Ascending aorta (tissue), 2 donors: ENCODE measurements at regions not wholly inside any gene's neighbourhood (a gene's known extent, or its start where the extent isn't known, plus 50 kb on each side); places are given as distances from the start of the nearest gene placed in this dataset.

Source experiments
- DNase-seq, 2 donors: peaks; one replicate each; pipeline ENCODE4 v3.0.0-alpha.2; 2019; ENCODE audit warnings: low spot score in 2 of 2
- H3K27ac ChIP-seq, 2 donors: fragments of 200-600 bp; sonication (generic); one replicate each; pipeline ENCODE4 v1.5.1; 2016 to 2017; ENCODE audit warnings: mild to moderate bottlenecking in 1 of 2
- H3K27me3 ChIP-seq: fragments of 200-600 bp; sonication (generic); one replicate; pipeline ENCODE4 v1.5.1; 2017
- H3K36me3 ChIP-seq, 2 donors: fragments of 200-600 bp; sonication (generic); one replicate each; pipeline ENCODE4 v1.5.1; 2016
- H3K4me1 ChIP-seq, 2 donors: fragments of 200-600 bp; sonication (generic); one replicate each; pipeline ENCODE4 v1.5.1; 2016 to 2017; ENCODE audit warnings: mild to moderate bottlenecking in 1 of 2
- H3K4me3 ChIP-seq, 2 donors: fragments of 200-600 bp; sonication (generic); one replicate each; pipeline ENCODE4 v1.5.1; 2016 to 2017; ENCODE audit warnings: mild to moderate bottlenecking in 1 of 2
- H3K9me3 ChIP-seq, 2 donors: fragments of 200-600 bp; sonication (generic); one replicate each; pipeline ENCODE4 v1.5.1; 2016
- CTCF ChIP-seq, 3 experiments: fragments of 200-600 bp in 2 of 3; fragments of 450-650 bp in 1 of 3; sonication (generic) in 2 of 3; IDR thresholded peaks; one replicate each; pipeline ENCODE4 v1.5.1; 2016 to 2019; ENCODE audit warnings: antibody characterized with exemption in 3 of 3, mild to moderate bottlenecking in 1 of 3, moderate library complexity in 1 of 3
- intact Hi-C: fragments of 100-400 bp; cut with DNase I; formaldehyde crosslinking; loops from one replicate; pipeline ENCODE4 v1.15.1; 2023

DNA sequence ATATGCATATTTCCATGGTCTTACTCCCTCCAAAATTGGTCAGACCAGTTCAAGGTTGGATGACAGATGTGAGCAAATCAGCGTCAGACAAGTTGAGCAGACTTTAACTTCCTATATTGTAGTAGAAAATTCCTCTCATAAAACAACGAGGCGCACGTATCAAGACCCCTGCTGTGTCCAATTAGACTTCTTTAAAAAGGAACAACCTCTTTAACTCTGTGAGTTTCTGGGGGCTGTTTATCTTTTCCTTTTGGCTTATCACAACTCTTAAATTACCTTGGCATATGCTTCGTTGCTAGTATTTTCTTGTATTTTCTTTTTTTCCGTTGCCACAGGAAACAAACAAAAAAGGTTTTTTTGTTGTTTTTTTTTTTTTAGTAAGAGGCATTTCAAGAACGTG, 398.2 kb upstream of the WWC1 start:
- intact Hi-C loops: no loop called here
- no peak for TF ChIP-seq CTCF (IDR thresholded peaks at IDR 0.05)
- no peaks in the 10 kb centered on the region for H3K9me3 ChIP-seq
- no peaks in the 10 kb centered on the region for H3K27me3 ChIP-seq
- no peaks in the 10 kb centered on the region for H3K36me3 ChIP-seq
- no peak overlapping the region for H3K27ac ChIP-seq
- DNase-seq: no peak
- no peak overlapping the region for H3K4me3 ChIP-seq
- H3K4me1 ChIP-seq: no peaks in the 10 kb centered on the region

GRCh38 chr5:167894631-167895472, 396.6 kb upstream of the WWC1 start:
- TF ChIP-seq CTCF (IDR thresholded peaks at IDR 0.05): no peak
- Histone ChIP-seq H3K36me3 (no peaks in the 10 kb centered on the region), H3K27ac (no peak overlapping the region), H3K27me3 (no peaks in the 10 kb centered on the region), H3K4me3 (no peak overlapping the region), H3K9me3 (no peaks in the 10 kb centered on the region), H3K4me1 (no peaks in the 10 kb centered on the region)
- no peak for DNase-seq
- intact Hi-C loops: no loop called here

- Histone ChIP-seq H3K27ac (no peak overlapping the region), H3K27me3 (no peaks in the 10 kb centered on the region)
- no peak for TF ChIP-seq CTCF (IDR thresholded peaks at IDR 0.05)
Measured at GRCh38 chr5:167895899-167896659, 395.4 kb upstream of the WWC1 start.

GRCh38 chr5:167896814-167897213, 394.6 kb upstream of the WWC1 start:
- no peak for TF ChIP-seq CTCF (IDR thresholded peaks at IDR 0.05)
- no peak for DNase-seq
- Histone ChIP-seq H3K9me3 (no peaks in the 10 kb centered on the region), H3K4me3 (no peak overlapping the region), H3K27me3 (no peaks in the 10 kb centered on the region), H3K27ac (no peak overlapping the region), H3K4me1 (no peaks in the 10 kb centered on the region), H3K36me3 (no peaks in the 10 kb centered on the region)
- intact Hi-C loops: no loop called here

More at GRCh38 chr5:167895899-167896659, 395.4 kb upstream of the WWC1 start:
- Histone ChIP-seq H3K9me3 (no peaks in the 10 kb centered on the region), H3K4me1 (no peaks in the 10 kb centered on the region), H3K4me3 (no peak overlapping the region), H3K36me3 (no peaks in the 10 kb centered on the region)
- intact Hi-C loops: no loop called here
- DNase-seq: no peak

DNA sequence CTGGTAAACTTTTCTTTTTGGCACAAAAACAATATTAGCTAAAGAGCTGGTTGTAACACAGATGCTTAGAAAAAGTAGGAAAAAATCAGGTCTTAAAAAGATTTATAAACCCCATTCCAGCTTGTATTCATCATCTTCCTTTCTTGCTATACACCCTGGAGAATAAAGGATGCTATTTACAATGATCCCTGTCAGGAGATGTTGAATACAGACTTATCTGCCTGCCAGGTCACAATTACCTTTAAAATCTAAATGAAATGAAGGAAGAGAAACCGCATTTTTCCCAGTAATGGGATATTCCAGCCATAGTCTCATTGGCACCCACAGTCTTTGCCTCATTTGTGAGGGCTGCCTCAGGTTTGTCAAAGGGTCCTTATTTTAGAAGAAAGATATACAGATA, 394.1 kb upstream of the WWC1 start:
- Histone ChIP-seq H3K27me3 (no peaks in the 10 kb centered on the region), H3K4me1 (no peaks in the 10 kb centered on the region), H3K9me3 (no peaks in the 10 kb centered on the region), H3K27ac (no peak overlapping the region), H3K4me3 (no peak overlapping the region), H3K36me3 (no peaks in the 10 kb centered on the region)
- TF ChIP-seq CTCF (IDR thresholded peaks at IDR 0.05): no peak
- intact Hi-C loops: no loop called here
- DNase-seq: no peak
